ENCODE measurements at regions not wholly inside any gene's neighbourhood (a gene's known extent, or its start where the extent isn't known, plus 50 kb on each side); places are given as distances from the start of the nearest gene placed in this dataset.

DNA sequence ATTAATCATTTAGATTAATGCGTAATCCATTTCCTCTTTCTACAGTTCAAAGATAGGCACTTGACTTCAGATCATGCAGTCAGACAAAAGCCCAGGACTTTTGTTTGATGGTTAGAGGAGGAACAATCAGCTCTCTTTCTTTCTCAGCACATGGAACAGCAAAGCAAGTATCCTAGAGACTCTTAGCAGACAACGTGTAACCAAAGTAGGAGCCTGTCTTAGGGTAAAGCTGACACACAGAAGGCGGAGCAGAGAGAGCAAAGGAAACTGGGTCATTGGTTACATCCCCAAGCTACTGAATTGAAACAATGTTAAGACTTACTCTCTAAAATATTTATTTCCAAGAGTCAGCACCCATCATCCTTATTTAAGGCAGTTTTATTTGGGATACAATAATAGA, 110.0 kb upstream of the HES1 start:
- no peak for TF ChIP-seq CTCF (IDR thresholded peaks at IDR 0.05)
- TF ChIP-seq POLR2A (IDR thresholded peaks at IDR 0.05), result no peak
